HG02642 (cell line): ENCODE measurements at regions not wholly inside any gene's neighbourhood (a gene's known extent, or its start where the extent isn't known, plus 50 kb on each side); places are given as distances from the start of the nearest gene placed in this dataset.

Experiments used
- ATAC-seq: cut with Tn5 transposase; IDR thresholded peaks from one replicate; pipeline ENCODE4 v1.9.1; 2021; ENCODE audit warnings: mild to moderate bottlenecking; ENCODE audit not compliant: unreplicated experiment, poor library complexity

GRCh38 chr2:832635-833034 is 118.0 kb upstream of the SNTG2 start:
- ATAC-seq, result no peak

- no peak for ATAC-seq
Measured at GRCh38 chr2:831622-832021, 119.0 kb upstream of the SNTG2 start.

- no peak for ATAC-seq
Measured at GRCh38 chr2:831225-831536, 119.5 kb upstream of the SNTG2 start.

GRCh38 chr2:830419-831224 is 120.0 kb upstream of the SNTG2 start:
- ATAC-seq, result no peak

- no peak for ATAC-seq
Measured at GRCh38 chr2:829047-829446, 121.6 kb upstream of the SNTG2 start.

- no peak for ATAC-seq
Measured at GRCh38 chr2:824954-825353, 125.7 kb upstream of the SNTG2 start.

GRCh38 chr2:824524-824923 is 126.1 kb upstream of the SNTG2 start:
- no peak for ATAC-seq

GRCh38 chr2:821546-821945 is 129.1 kb upstream of the SNTG2 start:
- ATAC-seq, result no peak

- ATAC-seq, result no peak
Measured at GRCh38 chr2:819601-820000, 131.0 kb upstream of the SNTG2 start.

GRCh38 chr2:819121-819520 is 131.5 kb upstream of the SNTG2 start:
- no peak for ATAC-seq

GRCh38 chr2:817336-818015 is 133.2 kb upstream of the SNTG2 start:
- ATAC-seq, result no peak

- ATAC-seq, result no peak
Measured at GRCh38 chr2:816278-816677, 134.4 kb upstream of the SNTG2 start.

GRCh38 chr2:810397-810796 is 133.2 kb upstream of the TMEM18 start:
- ATAC-seq, result no peak

GRCh38 chr2:807300-807699 is 130.1 kb upstream of the TMEM18 start:
- no peak for ATAC-seq

- no peak for ATAC-seq
Measured at GRCh38 chr2:805664-806063, 128.5 kb upstream of the TMEM18 start.

- no peak for ATAC-seq
Measured at GRCh38 chr2:797993-798392, 120.8 kb upstream of the TMEM18 start.

- no peak for ATAC-seq
Measured at GRCh38 chr2:797556-797955, 120.3 kb upstream of the TMEM18 start.

- ATAC-seq, result no peak
Measured at GRCh38 chr2:796141-796985, 119.2 kb upstream of the TMEM18 start.

GRCh38 chr2:795531-796041 is 118.4 kb upstream of the TMEM18 start:
- ATAC-seq, result no peak

- ATAC-seq, result no peak
Measured at GRCh38 chr2:794554-795241, 117.5 kb upstream of the TMEM18 start.
